Vagina (tissue), 2 donors: ENCODE measurements at regions not wholly inside any gene's neighbourhood (a gene's known extent, or its start where the extent isn't known, plus 50 kb on each side); places are given as distances from the start of the nearest gene placed in this dataset.

Experiments used
- CTCF ChIP-seq, 3 experiments: fragments of 450-650 bp in 2 of 3; fragments of 200-600 bp in 1 of 3; sonication (generic) in 1 of 3; IDR thresholded peaks; one replicate each; pipeline ENCODE4 v1.5.1; 2017 to 2019; ENCODE audit warnings: antibody characterized with exemption in 3 of 3, mild to moderate bottlenecking in 2 of 3, moderate library complexity in 2 of 3
- POLR2A ChIP-seq, 2 donors: fragments of 450-650 bp; IDR thresholded peaks; one replicate each; pipeline ENCODE4 v1.6.1; 2017; ENCODE audit warnings: antibody characterized with exemption in 2 of 2, mild to moderate bottlenecking in 2 of 2, moderate library complexity in 2 of 2

DNA sequence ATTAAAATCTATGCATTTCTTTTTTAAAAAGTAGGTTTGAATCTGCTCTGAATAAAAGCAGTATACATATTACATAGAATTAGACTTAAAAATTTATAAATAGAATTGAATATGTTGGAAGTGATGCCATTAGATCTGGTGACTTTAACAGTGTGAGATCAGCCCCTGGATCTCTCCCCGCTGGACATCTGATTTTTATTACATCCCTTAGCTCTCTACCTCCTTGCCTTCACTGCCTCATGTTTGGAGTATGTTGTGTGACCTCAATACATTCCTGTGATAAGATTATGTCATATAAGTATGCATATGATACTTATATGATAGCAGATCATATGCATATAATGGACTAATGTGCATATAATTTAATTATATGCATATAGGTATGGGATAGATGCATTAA is 643.4 kb upstream of the NR2F2 start:
- TF ChIP-seq CTCF (IDR thresholded peaks at IDR 0.05), result no peak
- TF ChIP-seq POLR2A (IDR thresholded peaks at IDR 0.05), result no peak
